Stimulated activated CD4-positive, alpha-beta T cell treated with anti-CD3 and anti-CD28 coated beads, TNF-alpha, amount 100 ng/mL, for 24 hours (primary cell): ENCODE measurements at regions not wholly inside any gene's neighbourhood (a gene's known extent, or its start where the extent isn't known, plus 50 kb on each side); places are given as distances from the start of the nearest gene placed in this dataset.

ENCODE experiments used
- DNase-seq, 3 experiments: peaks; one replicate each; pipeline ENCODE4 v3.0.0-alpha.2; 2020; ENCODE audit warnings: low read depth in 3 of 3

DNA sequence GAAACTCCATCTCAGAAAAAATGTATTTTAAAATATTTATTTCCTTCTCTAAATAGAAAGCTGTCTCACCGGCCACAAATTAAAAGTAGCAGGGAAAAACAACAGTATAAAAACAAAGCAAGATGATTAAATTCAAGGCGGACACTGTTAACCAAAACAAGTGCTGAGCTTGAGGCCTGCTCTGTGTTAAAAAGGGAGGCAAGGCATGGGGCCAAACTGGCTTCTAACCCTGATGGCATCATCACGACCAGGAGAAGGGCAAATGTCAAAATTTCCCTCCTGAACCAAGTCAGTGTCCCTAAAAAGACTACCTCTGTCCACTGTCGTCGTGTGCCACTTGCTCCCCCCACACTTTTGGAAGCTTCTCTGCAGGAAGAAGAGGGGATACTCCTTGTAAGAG lies 116.1 kb downstream of the MSX2 start:
- no peak for DNase-seq

DNA sequence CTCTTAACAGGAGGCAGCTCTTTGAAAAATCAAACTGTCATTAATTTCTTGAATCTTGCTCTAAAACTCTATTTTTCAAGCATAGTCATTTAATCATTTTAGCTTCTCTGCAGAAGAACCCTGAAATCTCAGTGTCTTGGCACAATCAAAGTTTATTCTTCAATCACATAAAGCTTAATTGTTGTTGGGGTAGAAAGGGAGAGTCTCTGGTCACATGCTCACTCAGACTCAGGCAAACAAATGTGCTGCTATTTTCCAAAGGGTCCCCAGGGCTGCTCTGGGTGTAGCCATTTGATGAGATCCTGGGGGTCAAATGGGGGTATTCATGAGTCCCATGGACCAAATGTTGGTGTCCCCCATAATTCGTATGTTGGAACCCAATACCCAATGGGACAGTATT lies 114.8 kb downstream of the MSX2 start:
- DNase-seq = no peak

DNA sequence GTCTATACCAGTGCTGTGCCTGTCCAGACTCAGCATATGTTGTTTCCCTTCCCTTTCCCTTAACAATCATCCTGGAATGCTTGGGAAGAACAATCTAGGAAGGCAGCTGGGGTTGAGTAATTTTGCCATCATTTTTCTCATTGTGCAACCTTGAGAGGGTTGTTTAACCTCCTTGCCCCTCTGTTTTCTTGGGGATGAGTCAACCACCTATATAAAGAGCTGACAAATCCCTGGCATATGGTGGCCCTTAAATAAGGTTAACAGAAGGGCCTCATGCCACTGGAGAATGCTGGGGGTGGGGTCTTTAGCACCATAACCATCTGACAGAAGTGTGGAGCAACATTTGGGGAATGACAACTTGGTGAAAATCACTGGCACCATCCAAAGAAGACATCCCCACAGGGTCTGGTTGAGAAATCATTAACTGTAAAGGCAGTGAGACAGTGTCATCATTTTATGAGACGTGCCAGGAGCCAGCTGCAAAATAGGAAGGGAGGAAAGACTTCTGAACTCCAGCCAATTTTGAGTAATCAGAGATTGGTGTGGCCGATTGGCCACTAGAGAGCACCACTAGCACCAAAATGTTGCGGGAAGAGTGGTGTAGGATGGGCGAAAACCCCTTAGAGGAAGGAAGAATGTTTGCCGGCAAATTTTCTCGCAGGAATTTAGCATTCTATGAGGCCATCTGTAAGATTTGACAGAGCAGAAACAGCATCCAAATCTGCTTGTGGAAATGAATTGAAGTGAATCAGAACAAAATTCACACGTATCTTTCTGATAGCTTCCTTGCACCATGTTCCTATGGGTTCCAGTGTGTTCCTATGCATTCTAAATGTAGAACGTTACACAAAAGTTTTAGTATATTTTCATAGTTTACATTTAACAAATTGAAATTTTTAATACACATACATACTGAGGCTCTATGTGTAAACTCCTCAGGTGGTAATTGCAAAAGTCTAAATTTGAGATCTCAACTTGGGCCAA lies 113.8 kb downstream of the MSX2 start:
- DNase-seq = no peak

DNA sequence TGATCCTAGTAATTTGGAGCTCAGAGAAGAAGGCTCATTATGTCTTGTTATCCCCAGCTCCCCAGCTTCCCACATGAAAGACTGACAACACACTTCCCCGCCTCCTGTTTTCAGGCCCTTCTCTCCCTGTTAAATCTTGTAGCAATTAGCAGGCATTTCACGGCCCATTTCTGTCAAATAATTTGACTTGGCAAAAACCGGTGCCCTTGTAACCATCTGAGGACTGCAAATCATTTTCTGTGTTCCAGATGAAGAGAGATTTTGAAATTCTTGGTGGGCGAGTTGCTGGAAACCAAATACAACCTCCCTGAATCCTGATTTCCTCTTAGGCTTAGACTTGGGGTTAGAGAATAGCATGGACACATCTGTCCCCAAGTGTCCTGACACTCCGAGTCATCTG lies 109.7 kb downstream of the MSX2 start:
- DNase-seq = no peak

DNA sequence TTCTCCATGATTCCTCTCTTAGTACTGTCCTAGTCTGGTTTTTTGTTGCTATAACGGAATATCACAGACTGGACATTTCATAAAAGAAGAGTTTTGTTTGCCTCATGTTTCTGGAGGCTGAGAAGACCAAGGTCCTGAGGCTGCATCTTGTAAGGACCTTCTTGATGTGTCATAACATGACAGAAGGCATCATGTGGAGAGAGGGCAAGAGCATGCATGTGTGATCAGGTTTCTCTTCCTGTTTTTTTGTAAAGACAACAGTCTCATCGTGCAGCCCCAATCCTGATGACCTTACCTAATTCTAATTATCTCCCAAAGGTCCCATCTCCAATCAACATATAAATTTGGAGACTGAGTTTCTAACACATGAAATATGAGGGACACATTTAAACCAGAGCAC lies 108.4 kb downstream of the MSX2 start:
- no peak for DNase-seq

DNA sequence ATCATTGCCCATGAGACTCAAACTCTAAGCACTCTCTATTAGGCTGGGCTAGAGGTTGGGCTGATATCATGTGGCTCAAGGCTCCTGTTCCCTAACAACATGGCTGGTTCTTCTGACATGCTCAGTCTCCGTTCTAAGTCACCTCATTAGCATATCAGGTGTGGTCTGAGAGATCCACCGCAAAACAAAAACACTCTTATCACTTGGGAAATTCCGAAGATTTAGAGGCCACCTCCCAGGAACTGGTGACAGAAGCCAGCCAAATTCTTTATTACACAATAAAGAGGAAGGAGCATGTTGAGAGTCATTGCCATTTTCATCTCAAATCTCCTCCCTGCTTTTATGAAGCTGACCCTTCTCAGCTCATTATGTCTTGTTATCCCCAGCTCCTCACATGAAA lies 107.6 kb downstream of the MSX2 start:
- no peak for DNase-seq

DNA sequence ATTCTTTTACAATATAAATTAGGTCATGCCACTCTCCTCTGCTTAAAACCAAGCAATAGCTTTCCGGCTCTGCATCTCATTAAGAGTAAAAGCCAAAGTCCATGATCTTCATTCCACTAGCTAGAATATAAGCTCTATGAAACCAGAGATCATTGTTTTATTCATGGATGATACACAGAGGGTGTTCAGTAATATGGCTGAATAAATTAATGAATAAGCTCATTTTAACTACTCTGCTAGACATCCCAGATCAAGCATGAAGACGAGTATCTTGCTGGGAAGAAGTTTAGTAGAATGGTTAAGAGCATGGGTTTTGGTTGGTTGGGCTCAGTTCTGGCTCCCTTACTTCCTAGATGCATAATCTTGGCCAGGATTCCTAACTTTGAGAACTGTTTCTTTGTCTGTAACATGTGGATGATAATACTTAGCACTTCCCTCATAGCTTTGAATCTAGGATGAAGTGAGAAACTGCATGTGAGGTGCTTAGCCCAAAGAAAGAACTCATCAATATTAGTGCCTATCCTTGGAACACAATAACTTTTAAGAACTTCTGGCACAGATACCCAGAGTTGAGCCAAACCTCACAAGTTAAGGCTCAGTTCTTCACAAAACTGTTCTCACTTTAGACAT lies 106.8 kb downstream of the MSX2 start:
- no peak for DNase-seq

DNA sequence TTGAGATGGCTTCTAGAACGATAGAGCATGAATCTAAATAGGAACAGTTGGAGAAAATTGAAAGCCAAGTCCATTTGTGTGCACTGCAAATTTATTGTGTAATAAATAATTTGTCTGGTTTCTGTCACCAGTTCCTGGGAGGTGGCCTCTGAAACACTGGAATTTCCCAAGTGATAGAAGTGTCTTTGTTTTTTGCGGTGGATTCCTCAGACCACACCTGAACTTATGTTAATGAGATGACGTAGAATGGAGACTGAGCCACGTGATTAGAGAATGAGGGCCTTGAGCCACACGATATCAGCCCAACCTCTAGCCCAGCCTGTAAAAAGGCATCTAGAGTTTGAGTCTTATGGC lies 105.1 kb downstream of the MSX2 start:
- no peak for DNase-seq

DNA sequence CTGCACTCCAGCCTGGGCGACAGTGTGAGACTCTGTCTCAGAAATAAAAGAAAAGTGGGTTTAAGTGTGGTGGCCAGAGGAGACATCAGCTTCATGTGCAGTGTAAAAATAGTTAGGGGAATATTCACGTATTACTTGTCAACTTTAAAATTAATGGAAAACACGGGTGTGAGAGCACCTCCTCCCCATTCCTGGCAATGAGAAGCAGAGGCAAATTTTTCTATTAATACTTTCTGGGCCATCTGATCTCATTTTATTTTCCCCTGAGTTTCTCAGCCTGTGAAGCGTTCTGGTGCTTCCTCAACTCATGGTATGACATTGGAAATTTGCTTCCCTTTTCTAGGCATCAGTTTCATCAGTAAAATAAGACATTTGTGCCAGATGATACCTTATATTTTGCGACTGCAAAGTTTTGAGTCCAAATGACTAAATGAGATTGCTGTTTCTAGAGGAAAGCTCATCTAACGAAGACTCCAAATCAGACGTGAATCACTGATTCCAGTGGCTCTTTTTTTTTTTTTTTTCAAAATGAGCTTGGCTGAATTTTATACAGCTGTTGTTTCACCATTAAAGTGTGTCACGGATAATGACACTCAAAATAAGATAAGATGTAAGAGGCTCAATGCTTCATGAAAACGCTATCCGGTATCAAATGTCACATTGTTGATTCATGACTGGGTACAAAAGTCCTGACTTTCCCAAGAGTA lies 104.6 kb downstream of the MSX2 start:
- DNase-seq = no peak

DNA sequence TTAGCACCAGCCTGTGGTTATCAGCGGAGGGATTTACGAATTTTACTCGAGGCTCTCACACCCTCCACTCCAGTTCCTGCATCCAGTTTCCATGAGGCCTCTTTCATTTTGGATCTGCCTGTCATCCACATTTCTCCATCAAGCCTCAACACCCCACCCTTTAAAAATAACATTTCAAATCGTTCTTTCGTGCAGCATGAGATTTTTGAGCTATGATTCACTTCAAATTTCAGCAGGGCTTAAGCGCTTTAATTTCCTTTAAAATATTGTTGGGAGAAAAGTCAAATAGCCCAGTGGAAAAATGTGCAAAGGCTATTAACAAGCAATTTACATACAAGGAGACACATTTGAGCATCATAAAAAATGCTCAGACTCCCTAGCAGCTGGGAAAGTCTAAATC lies 103.2 kb downstream of the MSX2 start:
- DNase-seq = no peak

DNA sequence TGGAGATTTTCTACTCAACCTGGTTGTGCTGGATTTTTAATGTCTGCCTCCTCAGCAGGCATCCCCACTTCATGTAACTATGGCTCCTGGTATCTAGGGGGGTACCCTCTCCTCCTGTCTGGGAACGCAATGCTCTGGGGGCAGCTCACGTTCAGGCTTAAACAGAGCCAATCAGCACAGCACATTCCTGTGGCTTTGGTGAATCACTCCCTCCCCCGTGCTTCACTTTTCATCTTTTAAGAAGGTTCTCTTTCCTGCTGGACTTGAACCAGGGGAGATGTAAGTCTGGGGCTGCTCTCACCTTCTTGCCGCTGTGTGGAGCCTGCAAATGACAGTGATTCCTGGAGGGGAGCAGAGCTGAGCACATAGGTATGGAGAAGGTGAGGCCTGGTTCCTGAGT lies 101.2 kb downstream of the MSX2 start:
- no peak for DNase-seq

DNA sequence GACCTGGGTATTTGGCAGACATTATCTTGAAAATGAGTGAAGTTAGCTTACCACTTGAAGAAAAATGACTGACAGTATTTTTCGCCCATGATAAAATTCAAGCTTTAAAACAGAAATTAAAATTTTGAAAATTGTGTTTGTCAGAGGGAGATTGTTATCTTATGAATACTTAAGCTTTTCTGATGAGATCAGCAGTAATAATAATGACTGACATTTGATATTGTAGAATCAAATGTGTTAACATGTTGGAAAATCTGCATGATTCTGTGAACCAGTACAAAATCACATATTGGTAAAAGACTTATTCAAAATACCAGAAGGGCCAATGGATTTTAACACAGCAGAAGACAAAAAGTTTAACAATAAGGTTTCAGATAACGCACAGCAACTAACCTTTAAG lies 94.0 kb downstream of the MSX2 start:
- no peak for DNase-seq

DNA sequence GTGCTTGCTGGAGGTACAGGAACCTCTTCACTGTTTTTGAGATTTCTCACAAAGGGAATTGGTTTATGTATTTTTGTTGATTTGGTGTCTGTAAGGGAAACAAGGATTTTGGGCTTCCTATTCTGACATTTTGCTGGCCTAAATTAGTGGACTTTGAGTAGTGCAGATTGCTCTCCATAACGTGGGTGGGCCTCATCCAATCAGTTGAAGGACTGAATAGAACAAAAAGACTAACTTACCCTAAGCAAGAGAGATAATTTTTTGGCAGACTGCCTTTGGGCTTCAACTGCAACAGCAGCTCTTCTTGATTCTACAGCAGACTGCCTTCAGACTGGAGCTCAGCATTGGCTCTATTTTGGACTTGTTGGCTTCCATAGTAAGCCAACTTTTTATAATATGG lies 93.2 kb downstream of the MSX2 start:
- DNase-seq = no peak

DNA sequence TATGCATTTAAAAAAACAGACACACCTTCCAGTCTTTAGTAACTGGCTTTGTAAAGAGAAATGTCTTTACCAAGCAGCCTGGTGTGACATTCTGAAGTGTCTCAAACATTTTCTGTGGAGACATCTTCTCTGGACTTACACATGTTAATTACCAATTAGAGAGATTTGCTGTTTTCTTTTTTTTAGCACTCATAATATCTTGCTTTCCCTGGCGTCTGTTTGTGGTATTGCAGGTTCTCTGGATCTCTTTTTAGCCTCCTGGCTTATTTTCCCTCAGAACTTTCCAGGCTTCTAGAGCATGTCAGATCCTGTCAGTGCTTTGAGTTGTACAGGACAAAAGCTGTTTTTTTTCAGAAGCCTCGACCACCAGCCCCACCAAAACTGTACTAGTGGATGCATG lies 92.5 kb downstream of the MSX2 start:
- DNase-seq = no peak

DNA sequence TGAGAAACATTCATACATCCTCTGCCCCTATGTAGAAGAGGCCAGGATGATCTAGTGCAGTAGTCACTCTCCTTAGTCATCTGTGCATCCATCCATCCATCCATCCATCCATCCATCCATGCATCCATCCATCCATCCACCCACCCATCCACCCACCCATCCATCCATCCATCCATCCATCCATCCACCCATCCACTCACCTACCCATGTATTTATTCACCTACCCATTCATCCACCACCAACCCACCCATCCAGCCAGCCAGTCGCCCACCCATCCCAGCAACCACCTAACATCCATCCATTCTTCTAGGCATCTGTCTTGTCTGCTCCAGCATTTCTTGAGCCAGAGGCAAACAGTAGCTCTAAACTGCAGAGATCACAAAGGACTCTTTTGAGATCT lies 87.1 kb downstream of the MSX2 start:
- no peak for DNase-seq

DNA sequence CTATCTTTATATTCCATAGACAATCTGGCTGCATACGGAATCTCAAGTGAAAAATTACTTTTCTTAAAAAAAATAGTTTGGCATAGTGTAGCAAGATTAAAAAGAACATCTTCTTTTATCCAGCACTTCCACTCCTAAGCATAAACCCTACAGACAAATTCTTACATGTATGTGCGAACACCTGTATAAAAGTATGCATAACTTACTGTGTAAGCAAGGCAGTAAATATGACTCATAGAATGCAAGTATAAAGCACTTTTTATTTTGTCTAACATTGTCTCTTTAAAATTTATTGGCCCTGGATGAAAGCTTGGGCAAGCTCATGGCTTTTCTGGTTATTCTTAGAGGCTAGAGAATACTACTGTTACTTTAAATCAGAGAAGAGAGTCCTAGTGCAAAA lies 86.4 kb downstream of the MSX2 start:
- DNase-seq = no peak

DNA sequence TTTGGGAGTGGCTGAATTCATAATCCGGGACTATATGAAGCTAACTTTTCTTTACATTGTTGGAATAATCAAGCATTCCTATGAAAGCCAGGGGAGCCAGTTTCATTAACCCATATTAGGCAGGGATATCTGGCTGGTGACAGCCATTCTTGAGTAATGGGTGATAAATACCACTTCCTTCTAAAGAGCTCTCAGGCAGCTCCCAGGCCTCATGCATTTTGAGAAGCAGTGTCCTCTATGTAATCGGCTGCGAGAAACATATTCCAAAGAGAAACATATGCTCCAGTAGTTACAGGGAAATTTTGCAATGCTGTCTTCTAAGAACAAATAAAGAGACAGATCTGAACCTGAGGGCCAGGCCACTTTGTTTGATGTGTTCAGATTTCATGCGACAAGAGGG lies 83.1 kb downstream of the MSX2 start:
- DNase-seq = no peak

DNA sequence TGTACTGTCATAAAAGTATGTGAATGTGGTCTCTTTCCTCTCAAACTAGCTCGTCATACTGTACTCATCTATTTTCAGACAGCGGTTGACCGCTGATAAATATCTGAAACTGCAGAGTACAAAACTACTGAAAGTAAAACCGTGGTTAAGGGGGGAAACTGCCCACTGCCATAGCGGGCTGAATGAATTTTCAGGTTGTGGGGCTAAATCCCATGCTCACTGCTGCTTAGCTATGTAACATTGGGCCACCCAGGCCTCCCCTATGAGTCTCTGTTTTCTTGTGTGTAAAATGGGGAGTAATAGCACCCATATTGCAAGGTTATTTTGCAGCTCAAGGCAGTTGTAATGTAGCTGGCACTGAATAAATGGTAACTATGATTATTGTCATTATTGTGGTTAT lies 82.3 kb downstream of the MSX2 start:
- no peak for DNase-seq

DNA sequence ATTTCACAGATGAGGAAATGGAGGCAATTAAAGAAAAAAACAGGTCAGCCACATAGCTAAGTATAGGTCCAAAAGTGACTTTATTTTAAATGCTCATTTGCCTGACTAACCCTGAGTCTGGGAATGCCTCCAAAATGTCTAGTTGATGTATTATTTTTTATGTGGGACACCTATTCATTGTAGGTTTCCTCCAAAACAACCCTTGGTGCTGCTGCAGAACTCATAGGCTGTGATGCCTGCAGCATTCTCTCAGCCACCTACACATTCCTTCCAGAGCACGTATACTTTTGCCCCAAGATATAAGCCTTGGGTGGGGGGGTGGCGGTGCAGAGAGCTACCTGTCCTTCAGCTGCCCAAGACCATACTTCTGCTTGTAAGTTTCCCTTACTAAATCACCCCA lies 77.4 kb downstream of the MSX2 start:
- no peak for DNase-seq

DNA sequence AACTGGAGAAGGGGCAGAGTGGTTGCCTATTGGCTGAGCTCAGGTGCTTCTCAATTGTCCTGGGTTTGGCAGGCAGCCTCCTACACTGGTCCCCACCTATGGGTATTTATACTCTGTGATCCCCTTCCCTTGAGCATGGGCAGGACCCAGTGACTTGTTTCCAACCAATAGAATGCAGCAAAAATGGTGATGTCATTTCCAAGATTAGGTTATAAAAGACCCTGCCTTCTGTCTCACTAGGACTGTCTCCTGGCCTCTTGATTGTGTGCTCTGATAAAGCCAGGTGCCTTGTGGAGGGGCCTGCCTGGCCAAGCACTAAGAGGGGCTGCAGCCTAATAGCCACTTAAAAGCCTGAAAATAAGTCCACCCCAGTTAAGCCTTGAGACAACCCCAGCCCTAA lies 76.1 kb downstream of the MSX2 start:
- DNase-seq = no peak

DNA sequence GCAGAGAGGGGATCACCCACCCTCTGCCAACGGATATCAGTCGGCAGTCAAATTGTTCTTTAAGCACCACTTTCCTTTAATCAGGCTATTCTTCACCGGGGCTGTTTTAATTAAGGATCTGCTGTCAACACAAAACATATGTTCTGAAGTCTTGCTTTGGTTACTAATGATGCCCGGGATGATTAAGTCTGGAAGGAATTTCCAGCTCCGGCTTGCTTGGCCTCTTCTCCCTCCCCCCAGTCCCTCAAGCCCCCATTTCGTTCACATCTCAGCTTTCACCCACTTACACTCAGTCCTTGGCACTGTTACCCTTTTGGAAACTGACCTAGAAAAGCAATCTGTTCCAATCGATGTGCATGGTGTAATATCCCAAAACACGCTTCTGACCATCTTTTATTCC lies 74.7 kb downstream of the MSX2 start:
- DNase-seq = no peak

DNA sequence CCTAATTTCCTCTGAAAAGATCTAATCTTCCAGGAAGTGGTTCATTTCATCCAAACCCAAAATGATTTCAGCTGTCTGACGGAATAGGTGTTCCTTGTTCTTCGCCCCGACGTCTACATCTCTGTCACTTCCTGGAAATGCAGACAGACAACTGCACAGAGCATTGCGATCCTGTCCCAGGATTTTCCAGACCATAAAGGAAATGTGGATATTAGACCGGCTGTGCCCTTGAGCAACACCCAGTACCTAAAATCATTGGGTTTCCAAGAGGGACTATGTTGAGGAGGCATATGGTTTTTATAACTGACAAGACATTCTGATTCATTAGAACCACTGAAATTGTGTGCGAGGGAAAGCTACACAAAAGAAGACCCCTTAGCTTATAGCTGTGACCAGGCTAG lies 74.2 kb downstream of the MSX2 start:
- DNase-seq = no peak

DNA sequence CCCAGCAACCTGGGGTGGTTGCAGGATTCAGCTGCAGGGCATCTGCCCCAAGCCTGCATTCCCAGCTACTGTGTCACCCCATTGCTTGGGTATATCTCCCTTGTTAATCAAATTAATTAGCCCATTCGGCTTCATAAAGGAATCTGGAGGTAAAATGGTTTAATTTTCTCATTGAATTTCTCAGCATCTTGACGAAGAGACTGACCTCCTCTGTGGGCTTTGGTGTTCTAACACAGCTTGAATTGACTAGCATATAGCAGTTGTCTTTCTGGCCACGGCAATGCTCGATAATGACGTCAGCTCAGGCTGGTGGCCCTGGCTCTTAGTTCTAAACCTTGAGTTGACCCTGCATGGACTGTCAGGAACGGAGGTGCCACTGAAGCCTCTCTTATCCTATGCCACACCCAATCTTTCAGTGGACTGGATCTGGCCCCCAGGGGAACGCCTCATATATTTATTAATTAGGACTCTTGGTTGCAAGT lies 72.4 kb downstream of the MSX2 start:
- DNase-seq = no peak
